Cardiac muscle cell (in vitro differentiated cells and primary cell): ENCODE measurements at regions not wholly inside any gene's neighbourhood (a gene's known extent, or its start where the extent isn't known, plus 50 kb on each side); places are given as distances from the start of the nearest gene placed in this dataset.

Experiments
- DNase-seq, 2 donors: peaks; one replicate each; pipeline versions ENCODE4 v3.0.0 to v3.0.0-alpha.2; 2010 to 2017; ENCODE audit warnings: low read depth in 1 of 2, low spot score in 1 of 2
- H3K27ac ChIP-seq: fragments of 200-600 bp; sonication (generic); 2 replicates; pipeline ENCODE4 v1.5.1; 2016
- H3K27me3 ChIP-seq: fragments of 200-600 bp; sonication (generic); 2 replicates; pipeline ENCODE4 v1.6.0; 2016; ENCODE audit warnings: control low read depth
- H3K36me3 ChIP-seq: fragments of 200-600 bp; sonication (generic); 2 replicates; pipeline ENCODE4 v1.5.1; 2016; ENCODE audit warnings: control low read depth
- H3K4me1 ChIP-seq: fragments of 200-600 bp; sonication (generic); 2 replicates; pipeline ENCODE4 v1.8.1; 2017; ENCODE audit warnings: low read depth, mild to moderate bottlenecking, mixed run types
- H3K4me3 ChIP-seq: fragments of 200-600 bp; sonication (generic); 2 replicates; pipeline ENCODE4 v1.5.1; 2016; ENCODE audit warnings: mild to moderate bottlenecking
- H3K9me3 ChIP-seq: fragments of 200-600 bp; sonication (generic); 2 replicates; pipeline ENCODE4 v1.5.1; 2017; ENCODE audit warnings: low read depth, mild to moderate bottlenecking, control low read depth
- CTCF ChIP-seq: IDR thresholded peaks from 2 replicates; pipeline ENCODE4 v1.5.1; 2012; ENCODE audit warnings: low read depth, mild to moderate bottlenecking, low read length

- Histone ChIP-seq H3K27me3 (no peaks in the 10 kb centered on the region), H3K4me1 (peaks cover 47% of the 10 kb centered on the region), H3K27ac (no peak overlapping the region), H3K36me3 (no peaks in the 10 kb centered on the region), H3K4me3 (no peak overlapping the region), H3K9me3 (no peaks in the 10 kb centered on the region)
- no peak for TF ChIP-seq CTCF
- no peak for DNase-seq
Observed at GRCh38 chr15:39434163-39434562, 146.7 kb upstream of the THBS1 start.

DNA sequence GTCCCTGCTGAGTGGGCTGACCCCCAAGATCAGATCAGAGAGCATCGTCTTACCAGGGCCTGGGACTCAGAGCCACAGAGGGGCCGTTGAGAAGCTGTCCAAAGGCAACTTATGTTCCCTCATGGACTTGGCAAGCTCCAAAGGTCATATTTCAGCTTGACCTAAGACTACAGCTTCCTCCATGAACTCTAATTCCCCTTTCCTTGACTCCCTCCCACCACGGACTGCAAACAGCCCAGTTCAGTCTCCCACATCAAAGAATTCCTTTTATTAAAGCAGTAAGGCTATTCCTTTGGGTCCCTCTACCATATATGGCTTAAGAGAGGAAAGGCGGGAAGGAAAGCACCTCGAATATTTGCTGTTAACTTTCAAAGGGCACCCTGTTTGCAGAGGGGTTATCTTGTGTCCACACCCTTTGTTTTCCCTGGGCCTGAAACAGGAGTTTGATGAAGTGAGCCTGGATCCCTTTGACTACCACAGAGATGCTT, 146.1 kb upstream of the THBS1 start:
- Histone ChIP-seq H3K9me3 (no peaks in the 10 kb centered on the region), H3K36me3 (no peaks in the 10 kb centered on the region), H3K4me1 (peaks cover 46% of the 10 kb centered on the region), H3K4me3 (no peak overlapping the region), H3K27me3 (no peaks in the 10 kb centered on the region), H3K27ac (no peak overlapping the region)
- TF ChIP-seq CTCF = no peak
- peak in 1 of 2 donors; percentile 46 for DNase-seq

DNA sequence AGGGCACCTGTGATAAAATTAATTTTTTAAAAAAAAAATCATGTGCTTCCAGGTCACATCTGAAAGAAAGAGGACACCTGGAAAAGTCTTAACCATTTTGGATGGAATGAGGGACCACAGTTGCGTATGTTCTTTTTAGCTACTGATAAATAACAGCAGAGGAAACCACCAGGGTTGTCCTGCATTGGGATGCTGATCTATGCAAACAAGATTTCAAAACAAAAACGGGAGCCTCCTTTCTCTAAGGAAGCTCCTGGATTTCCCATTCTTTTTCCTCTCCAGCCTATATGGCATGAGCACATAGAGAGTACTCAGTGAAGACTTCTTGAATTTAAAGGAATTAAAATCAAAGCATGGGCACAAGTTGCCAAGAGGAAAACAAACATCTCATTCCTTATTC, 145.6 kb upstream of the THBS1 start:
- H3K9me3 ChIP-seq = no peaks in the 10 kb centered on the region
- no peak for TF ChIP-seq CTCF
- no peak for DNase-seq
- H3K36me3 ChIP-seq = no peaks in the 10 kb centered on the region
- no peak overlapping the region for H3K4me3 ChIP-seq
- peak overlapping the region; percentile 15 for H3K27ac ChIP-seq
- no peaks in the 10 kb centered on the region for H3K27me3 ChIP-seq
- H3K4me1 ChIP-seq = peaks cover 43% of the 10 kb centered on the region

- Histone ChIP-seq H3K9me3 (no peaks in the 10 kb centered on the region), H3K4me1 (peaks cover 40% of the 10 kb centered on the region), H3K27ac (no peak overlapping the region), H3K4me3 (no peak overlapping the region), H3K27me3 (no peaks in the 10 kb centered on the region), H3K36me3 (no peaks in the 10 kb centered on the region)
- TF ChIP-seq CTCF = no peak
- DNase-seq = no peak
Observed at GRCh38 chr15:39438260-39438659, 142.6 kb upstream of the THBS1 start.

GRCh38 chr15:39438799-39439592, 141.9 kb upstream of the THBS1 start:
- Histone ChIP-seq H3K27ac (no peak overlapping the region), H3K36me3 (no peaks in the 10 kb centered on the region), H3K27me3 (no peaks in the 10 kb centered on the region), H3K9me3 (no peaks in the 10 kb centered on the region), H3K4me1 (peaks cover 40% of the 10 kb centered on the region), H3K4me3 (no peak overlapping the region)
- peak; percentile 34 to 80 for DNase-seq
- TF ChIP-seq CTCF = peak; percentile 20
